SU-DHL-6 (cell line): ENCODE measurements at regions not wholly inside any gene's neighbourhood (a gene's known extent, or its start where the extent isn't known, plus 50 kb on each side); places are given as distances from the start of the nearest gene placed in this dataset.

Source experiments
- H2AFZ ChIP-seq: fragments of 200-600 bp; sonication (generic); 2 replicates; pipeline ENCODE4 v1.6.1; 2014; ENCODE audit warnings: low read depth, mild to moderate bottlenecking, moderate library complexity, mixed read lengths, antibody characterized with exemption, low read length; ENCODE audit not compliant: severe bottlenecking
- H3F3A ChIP-seq: fragments of 200-600 bp; shearing (Covaris generic); 2 replicates; pipeline ENCODE4 v1.6.0; 2016; ENCODE audit warnings: antibody characterized with exemption, mild to moderate bottlenecking; ENCODE audit not compliant: insufficient read depth
- H3K27ac ChIP-seq: fragments of 200-600 bp; sonication (generic); 2 replicates; pipeline ENCODE4 v1.5.1; 2016; ENCODE audit warnings: low read depth, mild to moderate bottlenecking, low read length, moderate library complexity, mixed read lengths
- H3K27me3 ChIP-seq: fragments of 200-600 bp; sonication (generic), shearing (Covaris generic); 2 replicates; pipeline ENCODE4 v1.6.0; 2014; ENCODE audit warnings: mild to moderate bottlenecking, low read length
- H3K36me3 ChIP-seq: fragments of 200-600 bp; sonication (generic); 2 replicates; pipeline ENCODE4 v1.6.1; 2014; ENCODE audit warnings: mild to moderate bottlenecking, low read length, mixed read lengths
- H3K4me2 ChIP-seq: fragments of 300-600, 200-600 bp; shearing (Covaris generic), sonication (generic); 2 replicates; pipeline ENCODE4 v1.6.0; 2014; ENCODE audit warnings: low read length, low read depth, mild to moderate bottlenecking; ENCODE audit not compliant: poor library complexity, severe bottlenecking
- H3K4me3 ChIP-seq: fragments of 200-600 bp; sonication (generic); 2 replicates; pipeline ENCODE4 v1.5.1; 2014; ENCODE audit warnings: antibody characterized with exemption, low read length, mild to moderate bottlenecking, mixed read lengths; ENCODE audit not compliant: insufficient read depth, poor library complexity, severe bottlenecking
- H3K79me2 ChIP-seq: fragments of 200-600 bp; sonication (generic); 2 replicates; pipeline ENCODE4 v1.6.1; 2014; ENCODE audit warnings: mild to moderate bottlenecking, low read length, moderate library complexity; ENCODE audit not compliant: insufficient read depth
- H3K9ac ChIP-seq: fragments of 200-600 bp; sonication (generic); 2 replicates; pipeline ENCODE4 v1.7.0; 2014; ENCODE audit warnings: mild to moderate bottlenecking, low read length
- H3K9me2 ChIP-seq: fragments of 200-600 bp; sonication (generic); replicated peaks from 2 replicates; pipeline ENCODE4 v1.6.1; 2014; ENCODE audit warnings: low read length; ENCODE audit not compliant: insufficient read depth
- H3K9me3 ChIP-seq: fragments of 200-600 bp; sonication (generic); 2 replicates; pipeline ENCODE4 v1.6.1; 2014; ENCODE audit warnings: low read length, mixed read lengths; ENCODE audit not compliant: insufficient read depth
- H4K20me1 ChIP-seq: fragments of 200-600 bp; sonication (generic); 2 replicates; pipeline ENCODE4 v1.6.1; 2014; ENCODE audit warnings: low read depth, mild to moderate bottlenecking, antibody characterized with exemption, low read length, moderate library complexity, mixed read lengths
- CTCF ChIP-seq: fragments of 200-600 bp; sonication (generic); IDR thresholded peaks from one replicate; pipeline ENCODE4 v1.5.1; 2017; ENCODE audit warnings: antibody characterized with exemption, mild to moderate bottlenecking, low read length, moderate library complexity; ENCODE audit not compliant: insufficient read depth, poor library complexity, severe bottlenecking
- EZH2phosphoT487 ChIP-seq: fragments of 200-600 bp; sonication (generic), shearing (Covaris generic); conservative IDR thresholded peaks from 2 replicates; pipeline ENCODE4 v1.6.1; 2018; ENCODE audit warnings: mild to moderate bottlenecking, antibody characterized with exemption, low read length, moderate library complexity, mixed read lengths

- Histone ChIP-seq H3K27ac (no peak overlapping the region), H4K20me1 (no peaks in the 10 kb centered on the region), H2AFZ (no peak overlapping the region), H3K27me3 (no peaks in the 10 kb centered on the region), H3K4me3 (no peak overlapping the region), H3F3A (no peaks in the 10 kb centered on the region), H3K79me2 (no peaks in the 10 kb centered on the region), H3K36me3 (no peaks in the 10 kb centered on the region), H3K9me3 (no peaks in the 10 kb centered on the region), H3K9me2 (no peaks in the 10 kb centered on the region), H3K4me2 (no peak overlapping the region), H3K9ac (no peak overlapping the region)
- TF ChIP-seq EZH2phosphoT487 (no peak), CTCF (no peak)
Measured at GRCh38 chr1:5649166-5649551, 343.1 kb downstream of the NPHP4 start.

- H3K4me2 ChIP-seq, result no peak overlapping the region
- H3K9me3 ChIP-seq, result no peaks in the 10 kb centered on the region
- H3K36me3 ChIP-seq, result no peaks in the 10 kb centered on the region
- no peak overlapping the region for H3K4me3 ChIP-seq
- H3K27me3 ChIP-seq, result no peaks in the 10 kb centered on the region
- TF ChIP-seq CTCF (no peak), EZH2phosphoT487 (no peak)
- no peaks in the 10 kb centered on the region for H3F3A ChIP-seq
- no peaks in the 10 kb centered on the region for H3K9me2 ChIP-seq
- H4K20me1 ChIP-seq, result no peaks in the 10 kb centered on the region
- no peaks in the 10 kb centered on the region for H3K79me2 ChIP-seq
- no peak overlapping the region for H2AFZ ChIP-seq
- no peak overlapping the region for H3K27ac ChIP-seq
- H3K9ac ChIP-seq, result no peak overlapping the region
Measured at GRCh38 chr1:5648410-5649165, 343.6 kb downstream of the NPHP4 start.

GRCh38 chr1:5647234-5647633 is 345.0 kb downstream of the NPHP4 start:
- H2AFZ ChIP-seq, result no peak overlapping the region
- H3K9ac ChIP-seq, result no peak overlapping the region
- TF ChIP-seq EZH2phosphoT487 (no peak), CTCF (no peak)
- no peaks in the 10 kb centered on the region for H3K9me3 ChIP-seq
- no peak overlapping the region for H3K4me3 ChIP-seq
- H3K9me2 ChIP-seq, result no peaks in the 10 kb centered on the region
- H3K79me2 ChIP-seq, result no peaks in the 10 kb centered on the region
- H3K4me2 ChIP-seq, result no peak overlapping the region
- no peaks in the 10 kb centered on the region for H3K36me3 ChIP-seq
- H4K20me1 ChIP-seq, result no peaks in the 10 kb centered on the region
- H3F3A ChIP-seq, result no peaks in the 10 kb centered on the region
- H3K27me3 ChIP-seq, result no peaks in the 10 kb centered on the region
- H3K27ac ChIP-seq, result no peak overlapping the region
